Neural progenitor cell (in vitro differentiated cells): ENCODE measurements at regions not wholly inside any gene's neighbourhood (a gene's known extent, or its start where the extent isn't known, plus 50 kb on each side); places are given as distances from the start of the nearest gene placed in this dataset.

Experiments used
- DNase-seq: peaks from one replicate; pipeline ENCODE4 v3.0.0-alpha.2; 2016; ENCODE audit warnings: low spot score
- H2AFZ ChIP-seq: fragments of 200-600 bp; sonication (generic); replicated peaks from 2 replicates; pipeline ENCODE4 v1.6.1; 2016; ENCODE audit warnings: antibody characterized with exemption
- H3F3A ChIP-seq: fragments of 200-600 bp; sonication (generic); 2 replicates; pipeline ENCODE4 v1.6.1; 2016; ENCODE audit warnings: antibody characterized with exemption, low read depth
- H3K27ac ChIP-seq: fragments of 200-600 bp; sonication (generic); 2 replicates; pipeline ENCODE4 v1.5.1; 2016; ENCODE audit warnings: mild to moderate bottlenecking
- H3K27me3 ChIP-seq: fragments of 200-600 bp; sonication (generic); 2 replicates; pipeline ENCODE4 v1.6.1; 2016; ENCODE audit warnings: mild to moderate bottlenecking, moderate library complexity
- H3K36me3 ChIP-seq: fragments of 200-600 bp; sonication (generic); 2 replicates; pipeline ENCODE4 v1.5.1; 2016
- H3K4me1 ChIP-seq: fragments of 200-600 bp; sonication (generic); 2 replicates; pipeline ENCODE4 v1.6.1; 2016; ENCODE audit warnings: mixed run types
- H3K4me2 ChIP-seq: fragments of 200-600 bp; sonication (generic); 2 replicates; pipeline ENCODE4 v1.6.1; 2016
- H3K4me3 ChIP-seq: fragments of 200-600 bp; sonication (generic); 2 replicates; pipeline ENCODE4 v1.5.1; 2016
- H3K79me2 ChIP-seq: fragments of 200-600 bp; sonication (generic); 2 replicates; pipeline ENCODE4 v1.6.1; 2016; ENCODE audit warnings: low read depth
- H3K9ac ChIP-seq: fragments of 200-600 bp; sonication (generic); 2 replicates; pipeline ENCODE4 v1.6.1; 2016
- H3K9me3 ChIP-seq: fragments of 200-600 bp; sonication (generic); 2 replicates; pipeline ENCODE4 v1.5.1; 2016; ENCODE audit warnings: low read depth
- H4K20me1 ChIP-seq: fragments of 200-600 bp; sonication (generic); 2 replicates; pipeline ENCODE4 v1.6.1; 2016; ENCODE audit warnings: low read depth
- H3K27ac Mint-ChIP-seq: 3 replicates; pipeline ENCODE4 v1.8.0; 2021; ENCODE audit warnings: mixed read lengths
- H3K27me3 Mint-ChIP-seq: 2 replicates; pipeline ENCODE4 v1.8.0; 2022; ENCODE audit warnings: low read depth, mild to moderate bottlenecking, inconsistent platforms, moderate library complexity, mixed read lengths; ENCODE audit not compliant: insufficient read depth
- H3K36me3 Mint-ChIP-seq: 3 replicates; pipeline ENCODE4 v1.8.0; 2021; ENCODE audit warnings: mixed read lengths
- H3K4me1 Mint-ChIP-seq: 3 replicates; pipeline ENCODE4 v1.8.0; 2021; ENCODE audit warnings: mixed read lengths
- H3K4me3 Mint-ChIP-seq: 3 replicates; pipeline ENCODE4 v1.8.0; 2021; ENCODE audit warnings: mild to moderate bottlenecking, moderate library complexity, mixed read lengths
- H3K9me3 Mint-ChIP-seq: 3 replicates; pipeline ENCODE4 v1.8.0; 2020; ENCODE audit warnings: mixed read lengths
- CTCF ChIP-seq: fragments of 200-600 bp; sonication (generic); IDR thresholded peaks from 2 replicates; pipeline ENCODE4 v1.5.1; 2017; ENCODE audit warnings: antibody characterized with exemption, mild to moderate bottlenecking
- EZH2 ChIP-seq: fragments of 200-600 bp; sonication (generic); IDR thresholded peaks from 2 replicates; pipeline ENCODE4 v1.6.1; 2017; ENCODE audit warnings: antibody characterized with exemption, mild to moderate bottlenecking, moderate library complexity
- EZH2phosphoT487 ChIP-seq: fragments of 200-600 bp; sonication (generic); IDR thresholded peaks from 2 replicates; pipeline ENCODE4 v1.6.1; 2017; ENCODE audit warnings: antibody characterized with exemption

- no peaks in the 10 kb centered on the region for H3F3A ChIP-seq
- no peaks in the 10 kb centered on the region for H3K36me3 ChIP-seq
- H3K4me1 Mint-ChIP-seq, result peaks cover 7% of the 10 kb centered on the region
- H3K27ac Mint-ChIP-seq, result no peak overlapping the region
- H2AFZ ChIP-seq, result no peak overlapping the region
- peaks cover 17% of the 10 kb centered on the region for H3K9me3 Mint-ChIP-seq
- no peak overlapping the region for H3K4me3 ChIP-seq
- no peak overlapping the region for H3K27ac ChIP-seq
- no peak for TF ChIP-seq EZH2
- TF ChIP-seq EZH2phosphoT487, result no peak
- no peak for TF ChIP-seq CTCF
- no peaks in the 10 kb centered on the region for H3K4me1 ChIP-seq
- no peaks in the 10 kb centered on the region for H4K20me1 ChIP-seq
- peaks cover 9% of the 10 kb centered on the region for H3K9me3 ChIP-seq
- peaks cover 4% of the 10 kb centered on the region for H3K27me3 Mint-ChIP-seq
- H3K4me2 ChIP-seq, result no peak overlapping the region
- H3K4me3 Mint-ChIP-seq, result no peak overlapping the region
- H3K9ac ChIP-seq, result no peak overlapping the region
- no peaks in the 10 kb centered on the region for H3K27me3 ChIP-seq
- H3K36me3 Mint-ChIP-seq, result no peaks in the 10 kb centered on the region
- H3K79me2 ChIP-seq, result no peaks in the 10 kb centered on the region
- no peak for DNase-seq
These were observed 637.8 kb downstream of the BCOR start for GRCh38 chrX:39459952-39460351.

GRCh38 chrX:39460499-39460898 lies 637.3 kb downstream of the BCOR start:
- Histone ChIP-seq H4K20me1 (no peaks in the 10 kb centered on the region), H3K36me3 (no peaks in the 10 kb centered on the region), H3K27me3 (no peaks in the 10 kb centered on the region), H3K9ac (no peak overlapping the region), H3F3A (no peaks in the 10 kb centered on the region), H3K9me3 (peaks cover 9% of the 10 kb centered on the region), H2AFZ (no peak overlapping the region), H3K27ac (no peak overlapping the region), H3K4me2 (no peak overlapping the region), H3K79me2 (no peaks in the 10 kb centered on the region), H3K4me1 (no peaks in the 10 kb centered on the region), H3K4me3 (no peak overlapping the region)
- Mint-ChIP-seq H3K36me3 (no peaks in the 10 kb centered on the region), H3K4me3 (no peak overlapping the region), H3K9me3 (peaks cover 17% of the 10 kb centered on the region), H3K27ac (peak overlapping the region; percentile 61), H3K27me3 (peaks cover 4% of the 10 kb centered on the region), H3K4me1 (peaks cover 7% of the 10 kb centered on the region)
- no peak for DNase-seq
- TF ChIP-seq EZH2phosphoT487 (no peak), EZH2 (no peak), CTCF (no peak)

GRCh38 chrX:39462835-39463234 lies 634.9 kb downstream of the BCOR start:
- H3K36me3 ChIP-seq, result no peaks in the 10 kb centered on the region
- H3F3A ChIP-seq, result no peaks in the 10 kb centered on the region
- H3K79me2 ChIP-seq, result no peaks in the 10 kb centered on the region
- TF ChIP-seq EZH2 (no peak), CTCF (no peak), EZH2phosphoT487 (no peak)
- H3K9me3 ChIP-seq, result no peaks in the 10 kb centered on the region
- H3K27me3 ChIP-seq, result no peaks in the 10 kb centered on the region
- no peaks in the 10 kb centered on the region for H4K20me1 ChIP-seq
- Mint-ChIP-seq H3K4me1 (peaks cover 7% of the 10 kb centered on the region), H3K27me3 (peaks cover 4% of the 10 kb centered on the region), H3K36me3 (no peaks in the 10 kb centered on the region), H3K9me3 (peaks cover 13% of the 10 kb centered on the region), H3K27ac (no peak overlapping the region), H3K4me3 (no peak overlapping the region)
- H3K4me1 ChIP-seq, result no peaks in the 10 kb centered on the region
- no peak overlapping the region for H3K4me2 ChIP-seq
- H3K9ac ChIP-seq, result no peak overlapping the region
- H3K4me3 ChIP-seq, result no peak overlapping the region
- no peak overlapping the region for H2AFZ ChIP-seq
- no peak overlapping the region for H3K27ac ChIP-seq
- DNase-seq, result no peak
